IgD-negative memory B cell (primary cell): ENCODE measurements at regions not wholly inside any gene's neighbourhood (a gene's known extent, or its start where the extent isn't known, plus 50 kb on each side); places are given as distances from the start of the nearest gene placed in this dataset.
"Not testable (repeated sequence)": the region's sequence is repeated elsewhere in the genome, so short reads cannot be mapped to it uniquely, and the experiment has no call there.

Experiments
- H3K27ac Mint-ChIP-seq, 3 donors: one replicate each; pipeline ENCODE4 v1.8.0; 2020 to 2022; ENCODE audit warnings: mild to moderate bottlenecking in 3 of 3, mixed read lengths in 3 of 3, moderate library complexity in 1 of 3
- H3K27me3 Mint-ChIP-seq: one replicate; pipeline ENCODE4 v1.8.0; 2021; ENCODE audit warnings: mixed read lengths
- H3K36me3 Mint-ChIP-seq: one replicate; pipeline ENCODE4 v1.8.0; 2020; ENCODE audit warnings: mild to moderate bottlenecking, mixed read lengths
- H3K4me1 Mint-ChIP-seq, 3 donors: one replicate each; pipeline ENCODE4 v1.8.0; 2020 to 2022; ENCODE audit warnings: mixed read lengths in 3 of 3, mild to moderate bottlenecking in 1 of 3
- H3K4me3 Mint-ChIP-seq, 4 donors: one replicate each; pipeline ENCODE4 v1.8.0; 2020 to 2022; ENCODE audit warnings: mild to moderate bottlenecking in 4 of 4, mixed read lengths in 4 of 4, moderate library complexity in 3 of 4
- H3K9me3 Mint-ChIP-seq, 3 donors: one replicate each; pipeline ENCODE4 v1.8.0; 2020 to 2021; ENCODE audit warnings: mixed read lengths in 3 of 3, mild to moderate bottlenecking in 1 of 3

DNA sequence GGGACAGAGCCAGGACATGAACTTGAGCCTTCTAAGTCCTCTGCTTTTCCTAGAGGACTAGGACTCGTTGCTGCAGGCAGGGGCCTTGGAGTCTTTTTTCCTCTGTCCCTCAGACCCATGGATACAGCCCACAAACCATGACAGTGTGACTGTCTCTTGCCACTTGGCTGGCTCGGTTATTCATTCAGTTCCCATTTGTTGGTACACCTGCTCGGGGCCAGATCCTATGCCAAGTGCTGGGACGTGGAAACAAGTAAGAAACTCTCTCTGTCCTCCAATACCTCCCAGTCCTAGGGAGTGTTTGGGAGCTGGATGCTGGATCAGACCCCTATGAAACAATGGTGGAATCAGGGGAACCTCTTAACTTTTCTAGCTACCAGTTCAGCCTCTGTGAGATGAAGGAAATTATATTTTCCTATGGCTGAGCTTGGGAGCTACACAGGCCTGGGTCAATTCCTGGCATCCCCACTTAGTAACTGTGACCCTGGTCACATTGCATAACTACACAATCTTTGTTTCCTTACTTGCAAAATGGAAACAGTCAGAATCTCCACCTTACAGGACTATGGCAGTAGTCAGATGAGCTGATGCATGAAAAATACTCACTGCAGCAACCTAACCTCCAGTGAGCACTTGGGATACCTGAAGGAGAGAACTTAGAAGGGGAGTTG lies 106.3 kb upstream of the VRK1 start:
- Mint-ChIP-seq H3K27ac (no peak overlapping the region), H3K4me3 (no peak overlapping the region), H3K9me3 (peaks cover 0 to 2% (median 0%) of the 10 kb centered on the region in 3 donors), H3K36me3 (peaks cover 2% of the 10 kb centered on the region), H3K4me1 (no peaks in the 10 kb centered on the region), H3K27me3 (no peaks in the 10 kb centered on the region)

DNA sequence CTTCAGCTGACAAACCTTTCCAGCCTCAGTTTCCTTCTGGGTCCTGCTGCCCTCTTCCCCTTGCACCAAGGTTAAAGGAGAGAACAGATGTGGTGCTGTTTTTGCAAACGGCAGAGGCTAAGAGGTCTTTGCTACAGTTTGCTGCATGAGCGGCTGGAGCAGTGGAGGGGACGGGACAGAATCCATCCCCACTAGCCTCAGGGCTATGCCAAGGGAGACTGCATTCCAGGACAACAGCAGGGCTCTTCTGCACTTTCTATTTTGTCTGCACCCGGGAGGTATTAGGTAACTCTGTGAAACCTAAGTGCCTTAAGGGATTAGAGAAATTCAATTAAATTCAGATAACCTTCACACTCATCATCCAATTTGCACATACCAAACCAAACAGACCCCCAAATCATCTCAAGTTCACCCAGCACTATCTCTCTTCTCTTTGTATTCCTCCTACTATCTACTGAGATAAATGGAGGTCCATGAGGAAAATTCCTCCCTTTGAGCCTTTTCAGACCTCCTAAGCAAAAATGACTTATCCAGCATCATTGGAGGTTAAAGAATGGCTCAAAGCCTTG lies 103.8 kb upstream of the VRK1 start:
- Mint-ChIP-seq H3K4me3 (no peak overlapping the region), H3K36me3 (peaks cover 2% of the 10 kb centered on the region), H3K27me3 (no peaks in the 10 kb centered on the region), H3K27ac (no peak overlapping the region), H3K4me1 (no peaks in the 10 kb centered on the region), H3K9me3 (peaks cover 0 to 2% (median 0%) of the 10 kb centered on the region in 3 donors)

DNA sequence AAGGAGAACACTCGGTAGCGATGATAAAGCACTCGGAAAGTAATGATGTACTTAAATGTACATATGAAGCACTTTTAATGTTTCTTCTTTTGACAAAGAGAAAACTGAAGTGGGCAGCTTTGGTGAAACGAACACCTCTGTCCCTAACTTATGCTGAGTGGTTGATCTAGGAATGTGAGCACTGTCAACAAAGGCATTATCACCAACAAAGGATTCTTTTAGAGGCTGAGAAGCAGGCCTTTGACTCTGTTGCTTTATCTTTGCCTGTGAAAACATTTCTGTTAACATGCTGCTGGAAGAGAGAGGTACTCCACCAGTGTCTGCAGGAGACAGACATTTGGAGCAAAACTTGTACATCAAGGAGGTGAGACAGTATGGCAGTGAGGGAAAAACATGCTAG lies 103.2 kb upstream of the VRK1 start:
- Mint-ChIP-seq H3K27me3 (no peaks in the 10 kb centered on the region), H3K36me3 (peaks cover 3% of the 10 kb centered on the region), H3K27ac (no peak overlapping the region), H3K4me1 (peaks cover 0 to 2% (median 0%) of the 10 kb centered on the region in 3 donors), H3K9me3 (peaks cover 0 to 2% (median 0%) of the 10 kb centered on the region in 3 donors), H3K4me3 (no peak overlapping the region)

DNA sequence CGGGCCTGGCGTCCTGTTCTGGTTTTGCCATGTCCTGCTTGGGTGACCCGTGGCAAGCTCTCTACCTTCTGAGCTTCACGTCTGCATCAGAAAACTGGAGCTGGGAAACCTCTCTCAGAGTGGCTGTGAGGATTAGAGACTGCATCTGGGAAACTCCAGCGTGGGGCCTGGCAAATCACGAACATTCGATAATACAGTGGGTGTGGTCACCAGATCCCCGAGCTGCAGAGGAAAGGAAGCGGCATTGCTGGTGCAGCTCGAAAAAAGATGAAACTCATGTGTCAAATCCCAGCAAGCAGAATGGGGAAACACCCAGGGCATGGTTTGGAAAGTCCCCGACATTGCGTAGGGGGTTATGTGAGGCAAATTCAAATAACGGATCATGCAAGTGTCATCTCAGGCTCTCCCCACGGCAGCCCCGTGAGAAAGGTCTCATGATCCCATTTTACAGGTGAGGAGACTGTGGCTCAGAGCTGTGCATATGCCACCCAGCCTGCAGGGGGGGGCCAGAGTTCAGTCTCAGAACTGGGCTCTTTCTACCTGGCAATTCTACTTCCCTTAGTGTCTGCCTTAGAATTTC lies 98.1 kb upstream of the VRK1 start:
- peaks cover 1% of the 10 kb centered on the region for H3K36me3 Mint-ChIP-seq
- H3K9me3 Mint-ChIP-seq = no peaks in the 10 kb centered on the region
- peak overlapping the region in 1 of 4 donors; percentile 39 for H3K4me3 Mint-ChIP-seq
- H3K27me3 Mint-ChIP-seq = peaks cover 7% of the 10 kb centered on the region
- H3K4me1 Mint-ChIP-seq = peaks cover 0 to 2% (median 2%) of the 10 kb centered on the region in 3 donors
- peak overlapping the region in 2 of 3 donors; percentile 10 to 21 for H3K27ac Mint-ChIP-seq

DNA sequence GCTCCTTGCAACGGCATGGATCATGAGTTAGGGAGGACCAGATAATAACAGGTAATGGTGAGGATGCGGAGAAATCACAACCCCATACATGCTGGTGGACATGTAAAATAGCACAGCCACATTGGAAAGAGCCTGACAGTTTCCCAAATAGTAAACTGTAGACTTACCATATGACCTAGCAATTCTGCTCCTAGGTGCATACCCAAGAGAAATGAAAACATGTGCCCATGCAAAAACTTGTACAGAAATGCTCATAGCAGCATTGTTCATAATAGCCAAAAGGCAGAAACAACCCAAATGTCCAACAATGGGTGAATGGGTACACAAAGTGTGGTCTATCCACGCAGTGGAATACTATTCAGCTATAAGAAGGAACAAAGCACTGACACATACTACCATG lies 97.5 kb upstream of the VRK1 start:
- Mint-ChIP-seq H3K9me3 (no peaks in the 10 kb centered on the region), H3K4me3 (peak overlapping the region in 1 of 4 donors; percentile 39), H3K27ac (no peak overlapping the region), H3K36me3 (peaks cover 1% of the 10 kb centered on the region), H3K4me1 (peaks cover 0 to 2% (median 2%) of the 10 kb centered on the region in 3 donors), H3K27me3 (peaks cover 10% of the 10 kb centered on the region)

DNA sequence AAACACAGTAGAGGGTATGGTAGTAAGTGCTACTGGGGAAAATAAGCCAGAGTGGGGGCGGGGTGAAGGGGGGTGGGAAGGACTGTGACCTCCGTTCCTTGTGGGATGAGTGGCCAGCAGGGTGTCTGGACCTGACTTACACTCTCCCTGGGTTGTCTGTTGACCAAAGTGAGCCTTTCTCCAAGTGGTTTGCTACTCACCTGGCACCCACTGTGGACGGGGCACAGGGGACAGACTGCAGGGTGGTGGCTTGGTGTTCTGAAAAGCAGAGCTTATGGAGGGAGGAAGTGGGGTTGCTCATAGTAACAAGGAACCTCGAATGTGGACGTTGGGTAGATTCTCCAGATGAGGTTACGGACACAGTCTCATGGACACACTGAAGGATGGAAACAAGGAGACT lies 94.4 kb upstream of the VRK1 start:
- H3K27me3 Mint-ChIP-seq = peaks cover 18% of the 10 kb centered on the region
- H3K36me3 Mint-ChIP-seq = peaks cover 1% of the 10 kb centered on the region
- no peak overlapping the region for H3K4me3 Mint-ChIP-seq
- no peaks in the 10 kb centered on the region for H3K9me3 Mint-ChIP-seq
- H3K4me1 Mint-ChIP-seq = peaks cover 0 to 2% (median 2%) of the 10 kb centered on the region in 3 donors
- no peak overlapping the region for H3K27ac Mint-ChIP-seq

DNA sequence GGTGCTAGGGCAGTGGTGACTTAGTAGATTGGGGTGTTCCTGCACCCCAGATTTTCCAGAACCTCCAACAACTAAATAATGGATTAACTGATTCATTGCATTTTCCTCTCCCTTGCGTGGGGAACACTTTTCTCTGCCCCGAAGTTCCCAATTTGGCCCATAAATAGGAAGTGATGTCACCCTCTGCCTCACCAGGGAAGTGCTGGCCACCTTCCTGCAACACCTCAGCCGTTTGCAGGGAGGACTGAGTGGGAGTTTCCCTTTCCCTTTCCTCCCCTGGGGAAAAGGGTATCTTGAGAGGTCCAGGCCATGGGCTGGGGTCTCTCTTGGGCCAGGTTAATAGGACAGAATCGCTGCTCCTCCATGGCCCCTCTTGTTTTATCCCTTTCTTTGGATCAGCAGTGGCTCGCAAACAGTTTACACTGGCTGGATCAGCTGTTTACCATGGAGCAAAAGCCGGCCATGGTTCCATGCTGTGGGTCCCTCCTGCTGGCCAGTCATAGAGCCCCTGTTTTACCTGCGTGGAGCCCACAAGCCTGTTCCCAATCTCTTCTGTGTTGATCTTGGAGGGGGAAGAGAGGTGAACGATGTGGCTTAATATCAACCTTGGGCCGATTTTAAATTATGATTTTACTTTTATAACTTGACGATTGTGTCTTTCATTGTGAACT lies 91.6 kb upstream of the VRK1 start:
- H3K36me3 Mint-ChIP-seq = no peaks in the 10 kb centered on the region
- peaks cover 18% of the 10 kb centered on the region for H3K27me3 Mint-ChIP-seq
- no peak overlapping the region for H3K4me3 Mint-ChIP-seq
- H3K4me1 Mint-ChIP-seq = peaks cover 0 to 2% (median 0%) of the 10 kb centered on the region in 3 donors
- no peaks in the 10 kb centered on the region for H3K9me3 Mint-ChIP-seq
- H3K27ac Mint-ChIP-seq = no peak overlapping the region

DNA sequence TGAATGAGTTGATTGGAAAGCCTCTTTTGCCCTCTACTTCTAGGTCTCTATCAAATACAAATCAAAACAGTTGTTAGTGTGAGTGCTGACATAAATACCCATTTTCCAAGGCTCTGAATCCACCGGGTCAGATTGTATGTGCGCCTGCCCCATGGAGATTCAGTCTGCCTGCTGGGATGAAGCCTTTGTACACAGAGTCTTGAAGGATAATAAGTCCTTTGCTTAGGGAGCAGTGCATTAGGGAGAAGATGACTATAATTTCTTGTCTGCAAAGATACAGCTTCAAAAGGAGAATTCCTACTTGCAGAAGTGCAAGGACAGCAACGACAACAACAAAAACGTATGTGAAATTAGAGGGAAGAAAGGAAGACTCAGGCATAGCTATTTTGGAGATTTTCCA lies 90.3 kb upstream of the VRK1 start:
- Mint-ChIP-seq H3K27me3 (peaks cover 18% of the 10 kb centered on the region), H3K9me3 (no peaks in the 10 kb centered on the region)

DNA sequence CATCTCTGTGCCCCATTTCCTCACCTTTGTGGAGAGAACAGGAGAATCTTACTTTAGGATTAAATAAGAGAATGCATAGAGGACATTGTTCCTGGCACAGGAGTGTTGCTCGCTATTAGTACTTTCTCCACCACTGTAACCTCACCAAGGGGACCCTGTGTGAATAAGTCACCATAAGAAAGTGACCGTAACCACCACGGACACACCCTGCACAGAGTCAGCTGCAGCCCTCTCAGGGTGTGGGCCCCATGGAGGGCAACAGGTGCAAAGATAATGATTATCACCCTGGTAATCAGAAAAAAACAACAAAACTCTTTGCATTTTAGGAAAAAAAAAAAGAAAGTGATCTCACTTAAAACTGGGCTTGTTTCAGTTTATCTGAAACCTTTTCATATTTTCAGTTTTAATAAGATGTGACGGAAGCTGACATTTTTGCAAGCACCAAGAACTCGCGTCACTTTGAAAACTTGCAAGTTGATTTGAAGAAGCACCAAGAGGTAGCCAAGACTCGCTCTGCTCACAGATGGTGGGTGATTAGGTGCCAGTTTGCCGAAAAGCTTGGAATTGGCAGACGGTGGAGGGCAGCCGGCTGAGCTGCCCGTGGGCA lies 87.0 kb upstream of the VRK1 start:
- peaks cover 5% of the 10 kb centered on the region for H3K27me3 Mint-ChIP-seq

More for the DNA sequence above, 90.3 kb upstream of the VRK1 start:
- no peak overlapping the region for H3K27ac Mint-ChIP-seq
- no peak overlapping the region for H3K4me3 Mint-ChIP-seq
- no peaks in the 10 kb centered on the region for H3K36me3 Mint-ChIP-seq
- H3K4me1 Mint-ChIP-seq = peaks cover 0 to 2% (median 0%) of the 10 kb centered on the region in 3 donors

DNA sequence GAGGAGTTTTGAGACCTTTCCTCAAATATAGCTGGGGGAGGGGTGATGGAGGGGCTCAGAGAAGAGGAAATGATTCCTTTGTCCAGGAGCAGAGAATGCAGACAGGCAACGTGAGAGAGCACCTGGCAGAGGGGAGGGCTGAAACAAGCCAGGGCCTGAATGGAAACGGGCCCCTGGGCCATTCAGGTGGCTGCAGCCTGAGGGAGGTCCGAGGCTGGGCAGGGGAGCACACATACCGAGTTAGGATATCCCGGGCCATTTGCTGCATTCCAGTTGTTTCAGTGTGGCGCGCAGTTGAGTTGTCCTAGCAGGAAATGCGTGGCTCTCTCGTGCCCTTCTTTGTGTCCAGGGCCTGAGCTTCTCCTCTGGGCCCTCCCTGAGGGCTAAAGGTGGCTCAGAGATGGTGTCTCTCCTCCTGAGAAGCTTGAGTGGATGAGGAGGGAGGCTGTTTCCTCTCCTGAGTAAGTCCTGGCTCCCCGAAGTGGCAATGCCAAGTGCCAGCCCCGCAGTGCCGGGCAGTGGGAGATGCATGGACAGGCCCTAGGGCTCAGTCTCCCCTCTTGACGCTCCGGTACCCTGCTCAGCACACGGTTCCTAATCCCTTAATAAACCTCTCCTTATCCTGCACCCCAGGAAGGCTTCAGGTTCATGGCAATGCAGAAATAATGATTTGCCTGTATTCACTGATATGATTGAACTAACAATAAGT lies 85.5 kb upstream of the VRK1 start:
- no peak overlapping the region for H3K27ac Mint-ChIP-seq

More for the DNA sequence above, 87.0 kb upstream of the VRK1 start:
- Mint-ChIP-seq H3K36me3 (no peaks in the 10 kb centered on the region), H3K27ac (no peak overlapping the region), H3K9me3 (no peaks in the 10 kb centered on the region), H3K4me1 (no peaks in the 10 kb centered on the region), H3K4me3 (no peak overlapping the region)

DNA sequence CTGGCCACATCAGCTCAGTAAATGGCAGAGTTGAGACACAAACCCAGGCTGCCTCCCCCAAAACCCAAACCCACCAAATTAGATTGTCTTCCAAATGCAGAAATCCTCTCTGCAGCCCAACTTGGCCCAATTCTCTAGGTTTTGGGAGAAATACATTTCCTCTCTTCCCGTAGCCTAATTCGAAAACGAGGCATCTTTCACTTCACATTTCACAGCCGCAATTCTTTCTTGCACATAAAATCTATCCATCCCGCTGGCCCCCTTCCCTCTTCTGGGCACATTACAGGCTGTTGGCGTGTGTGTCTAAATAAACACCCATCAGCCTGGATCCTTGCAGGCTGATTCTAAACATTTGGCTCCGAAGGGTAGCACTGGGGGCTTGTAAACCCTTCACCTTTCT lies 83.8 kb upstream of the VRK1 start:
- H3K27me3 Mint-ChIP-seq = peaks cover 5% of the 10 kb centered on the region
- H3K27ac Mint-ChIP-seq = no peak overlapping the region
- no peak overlapping the region for H3K4me3 Mint-ChIP-seq
- no peaks in the 10 kb centered on the region for H3K9me3 Mint-ChIP-seq
- no peaks in the 10 kb centered on the region for H3K4me1 Mint-ChIP-seq
- H3K36me3 Mint-ChIP-seq = peaks cover 5% of the 10 kb centered on the region

More for the DNA sequence above, 85.5 kb upstream of the VRK1 start:
- Mint-ChIP-seq H3K4me1 (no peaks in the 10 kb centered on the region), H3K9me3 (no peaks in the 10 kb centered on the region), H3K4me3 (no peak overlapping the region), H3K36me3 (peaks cover 2% of the 10 kb centered on the region), H3K27me3 (peaks cover 2% of the 10 kb centered on the region)

DNA sequence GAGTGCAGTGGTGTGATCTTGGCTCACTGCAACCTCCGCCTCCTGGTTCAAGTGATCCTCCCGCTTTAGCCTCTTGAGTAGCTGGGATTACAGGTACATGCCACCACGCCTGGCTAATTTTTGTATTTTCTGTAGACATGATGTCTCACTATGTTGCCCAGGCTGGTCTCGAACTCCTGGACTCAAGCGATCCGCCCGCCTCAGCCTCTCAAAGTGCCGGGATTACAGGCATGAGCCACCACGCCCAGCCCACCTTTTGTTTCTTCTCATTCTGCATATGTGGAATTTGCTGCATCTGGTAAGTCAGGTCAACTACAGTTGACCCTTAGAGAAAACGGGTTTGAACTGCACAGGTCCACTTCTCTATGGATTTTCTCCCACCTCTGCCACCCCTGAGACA lies 82.6 kb upstream of the VRK1 start:
- H3K27ac Mint-ChIP-seq, H3K9me3 Mint-ChIP-seq, H3K36me3 Mint-ChIP-seq, H3K4me1 Mint-ChIP-seq, H3K27me3 Mint-ChIP-seq, H3K4me3 Mint-ChIP-seq: not testable (repeated sequence)

DNA sequence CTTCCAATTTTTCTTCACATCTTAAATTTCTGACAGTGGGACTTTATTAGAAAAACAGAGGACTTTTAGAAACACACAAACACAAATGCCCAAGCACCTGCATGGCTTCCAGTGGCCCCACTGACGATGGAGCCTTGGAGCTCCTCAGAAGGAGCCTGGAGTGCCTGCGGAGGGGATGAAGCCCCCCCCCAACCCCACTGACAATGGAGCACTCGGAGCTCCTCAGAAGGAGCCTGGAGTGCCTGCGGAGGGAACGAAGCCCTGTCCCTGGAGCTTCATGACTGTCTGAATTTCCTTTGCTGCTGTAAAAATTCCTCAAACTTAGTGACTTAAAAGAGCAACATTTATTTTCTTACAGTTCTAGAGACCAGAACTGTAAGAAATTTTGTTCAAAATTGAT lies 80.1 kb upstream of the VRK1 start:
- no peaks in the 10 kb centered on the region for H3K9me3 Mint-ChIP-seq
- no peak overlapping the region for H3K27ac Mint-ChIP-seq
- peaks cover 5% of the 10 kb centered on the region for H3K27me3 Mint-ChIP-seq
- H3K36me3 Mint-ChIP-seq = peaks cover 5% of the 10 kb centered on the region
- H3K4me1 Mint-ChIP-seq = no peaks in the 10 kb centered on the region
- no peak overlapping the region for H3K4me3 Mint-ChIP-seq

DNA sequence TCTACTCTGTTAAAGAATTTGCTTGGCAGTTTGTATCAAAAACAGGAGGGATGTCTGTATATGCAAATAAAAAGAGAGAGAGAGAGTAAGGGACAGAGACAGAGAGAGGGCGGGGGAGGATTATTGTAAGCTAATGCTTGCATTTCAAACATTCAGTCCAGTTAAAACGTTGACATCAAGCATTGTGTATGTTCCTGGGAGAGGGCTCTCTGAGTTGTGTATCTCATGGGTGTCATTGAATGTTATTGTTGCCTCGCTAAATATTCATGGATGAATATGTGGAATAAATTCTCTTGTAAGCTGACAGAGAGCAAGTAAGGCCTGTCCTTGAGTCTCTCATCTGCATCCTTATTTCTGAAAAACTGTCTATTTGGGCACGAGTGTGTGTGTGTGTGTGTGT lies 78.8 kb upstream of the VRK1 start:
- H3K27ac Mint-ChIP-seq = no peak overlapping the region
- peaks cover 5% of the 10 kb centered on the region for H3K27me3 Mint-ChIP-seq
- H3K4me3 Mint-ChIP-seq = no peak overlapping the region
- H3K36me3 Mint-ChIP-seq = peaks cover 5% of the 10 kb centered on the region
- no peaks in the 10 kb centered on the region for H3K9me3 Mint-ChIP-seq
- H3K4me1 Mint-ChIP-seq = no peaks in the 10 kb centered on the region

DNA sequence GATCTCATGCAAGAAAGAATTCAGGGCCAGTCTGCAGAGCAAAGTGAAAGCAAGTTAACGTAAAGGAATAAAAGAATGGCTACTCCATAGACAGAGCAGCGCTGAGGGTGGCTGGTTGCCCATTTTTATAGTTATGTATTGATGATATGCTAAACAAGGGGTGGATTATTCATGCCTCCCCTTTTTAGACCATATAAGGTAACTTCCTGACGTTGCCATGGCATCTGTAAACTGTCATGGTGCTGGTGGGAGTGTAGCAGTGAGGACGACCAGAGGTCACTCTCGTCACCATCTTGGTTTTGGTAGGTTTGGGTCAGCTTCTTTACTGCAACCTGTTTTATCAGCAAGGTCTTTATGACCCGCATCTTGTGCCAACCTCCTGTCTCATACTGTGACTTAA lies 76.5 kb upstream of the VRK1 start:
- not testable (repeated sequence) for H3K36me3 Mint-ChIP-seq, H3K27ac Mint-ChIP-seq, H3K27me3 Mint-ChIP-seq, H3K9me3 Mint-ChIP-seq, H3K4me1 Mint-ChIP-seq, H3K4me3 Mint-ChIP-seq
